Inflammatory macrophage (primary cell): ENCODE measurements at regions not wholly inside any gene's neighbourhood (a gene's known extent, or its start where the extent isn't known, plus 50 kb on each side); places are given as distances from the start of the nearest gene placed in this dataset.
"Not testable (repeated sequence)": the region's sequence is repeated elsewhere in the genome, so short reads cannot be mapped to it uniquely, and the experiment has no call there.

Experiments
- DNase-seq, 2 donors: peaks; one replicate each; pipeline ENCODE4 v3.0.0-alpha.2; 2020 to 2022

- DNase-seq, result no peak
Observed at GRCh38 chr1:230591678-230592077, 50.6 kb upstream of the COG2 start.

- no peak for DNase-seq
Observed at GRCh38 chr1:230589951-230590350, 52.3 kb upstream of the COG2 start.

DNA sequence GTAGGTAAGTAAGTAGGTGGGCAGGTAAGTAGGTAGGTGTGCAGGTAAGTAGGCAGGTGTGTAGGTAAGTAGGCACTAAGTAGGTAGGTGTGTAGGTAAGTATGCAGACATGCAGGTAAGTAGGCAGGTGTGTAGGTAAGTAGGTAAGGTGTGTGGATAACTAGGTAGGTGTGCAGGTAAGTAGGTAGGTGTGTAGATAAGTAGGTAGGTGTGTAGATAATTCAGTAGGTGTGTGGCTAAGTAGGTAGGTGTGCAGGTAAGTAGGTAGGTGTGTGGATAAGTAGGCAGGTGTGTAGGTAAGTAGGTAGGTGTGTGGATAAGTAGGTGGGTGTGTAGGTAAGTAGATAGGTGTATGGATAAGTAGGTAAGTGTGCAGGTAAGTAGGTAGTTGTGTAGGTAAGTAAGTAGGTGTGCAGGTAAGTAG is 53.9 kb upstream of the COG2 start:
- DNase-seq, result no peak

- no peak for DNase-seq
Observed at GRCh38 chr1:230587061-230587460, 55.2 kb upstream of the COG2 start.

- no peak for DNase-seq
Observed at GRCh38 chr1:230584660-230585059, 57.6 kb upstream of the COG2 start.

GRCh38 chr1:230581446-230582079 is 60.7 kb upstream of the COG2 start:
- no peak for DNase-seq

- DNase-seq, result no peak
Observed at GRCh38 chr1:230578616-230579015, 63.7 kb upstream of the COG2 start.

DNA sequence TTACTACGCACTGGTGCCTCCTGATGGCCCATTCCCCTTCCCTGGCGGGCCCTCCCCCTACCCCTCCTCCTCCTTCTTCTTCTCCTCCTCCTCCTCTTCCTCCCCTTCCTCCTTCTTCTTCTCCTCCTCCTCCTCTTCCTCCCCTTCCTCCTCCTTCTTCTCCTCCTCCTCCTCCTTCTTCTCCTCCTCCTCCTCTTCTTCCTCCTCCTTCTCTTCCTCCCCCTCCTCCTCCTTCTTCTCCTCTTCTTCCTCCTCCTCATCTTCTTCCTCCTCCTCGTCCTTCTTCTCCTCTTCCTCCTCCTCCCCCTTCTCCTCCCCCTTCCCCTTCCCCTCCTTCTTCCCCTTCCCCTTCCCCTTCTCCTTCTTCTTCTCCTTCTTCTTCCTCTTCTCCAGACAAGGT is 64.7 kb upstream of the COG2 start:
- DNase-seq, result no peak

DNA sequence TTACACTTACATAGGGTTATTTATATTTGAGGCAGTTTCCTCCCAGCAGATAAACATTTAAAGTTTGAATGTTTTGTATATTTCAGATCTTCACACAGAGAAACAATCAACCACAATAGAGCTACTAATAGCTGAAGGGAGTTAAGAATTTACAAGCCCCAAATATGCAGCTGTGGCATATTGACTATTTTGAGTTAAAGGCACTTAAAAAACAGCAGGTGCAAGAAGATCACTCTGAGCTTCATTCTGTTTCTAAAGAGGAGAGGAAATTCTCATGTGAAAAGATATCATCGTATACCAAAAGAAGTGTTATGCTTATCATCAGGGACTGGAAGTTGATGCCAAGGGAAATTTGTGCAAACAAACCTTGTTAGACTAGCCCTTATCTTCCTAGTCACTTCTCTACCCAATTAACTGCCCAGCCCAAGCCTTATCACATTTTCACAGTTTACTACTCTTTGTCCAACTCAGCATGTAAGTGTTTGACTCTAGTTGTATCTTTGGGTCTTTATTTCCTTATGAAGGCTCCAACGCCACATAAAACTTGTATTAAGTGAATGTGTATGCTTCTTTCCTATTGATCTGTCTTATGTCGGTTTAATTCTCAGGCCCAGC is 66.3 kb upstream of the COG2 start:
- DNase-seq, result no peak

DNA sequence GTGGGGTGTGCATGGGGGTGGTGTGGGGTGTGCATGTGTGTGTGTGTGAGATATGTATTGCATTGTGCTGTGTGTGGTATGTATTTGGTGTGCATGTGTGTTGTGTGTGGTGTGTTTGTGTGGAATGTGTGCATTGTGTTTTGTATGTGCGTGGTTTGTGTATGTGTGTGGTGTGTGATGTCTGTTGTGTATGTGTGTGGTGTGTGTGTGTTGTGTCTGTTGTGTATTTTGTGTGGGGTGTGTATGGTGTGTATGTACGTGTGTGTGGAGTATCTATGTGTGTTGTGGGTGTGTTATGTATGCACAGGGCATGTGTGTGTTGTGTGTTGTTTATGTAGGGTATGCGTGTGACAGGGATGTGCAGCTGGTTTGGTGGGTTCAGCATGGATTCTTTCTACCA is 67.8 kb upstream of the COG2 start:
- no peak for DNase-seq

DNA sequence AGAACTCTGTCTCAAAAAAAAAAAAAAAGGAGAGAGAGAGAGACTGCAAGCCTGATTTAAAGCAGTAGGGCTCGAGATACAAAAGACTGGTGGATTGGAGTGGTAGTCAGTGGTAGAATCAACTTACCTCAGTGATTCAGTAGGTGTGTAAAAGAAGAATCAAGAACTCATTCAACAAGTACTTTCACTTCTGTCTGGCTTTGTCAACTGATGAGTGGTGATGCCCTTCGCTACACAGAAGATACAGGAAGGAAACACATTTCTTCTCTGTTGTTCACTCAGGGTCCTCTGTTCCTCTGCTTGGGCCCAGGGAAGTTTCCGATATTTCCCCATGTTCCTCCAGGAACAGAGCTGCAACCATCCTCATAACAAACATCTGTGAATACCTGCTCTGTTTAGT is 68.6 kb upstream of the COG2 start:
- peak; percentile 8 to 32 for DNase-seq

- DNase-seq, result peak; percentile 58 to 63
Observed at GRCh38 chr1:230572121-230573105, 69.9 kb upstream of the COG2 start.

- peak; percentile 31 to 60 for DNase-seq
Observed at GRCh38 chr1:230570724-230571360, 71.4 kb upstream of the COG2 start.

DNA sequence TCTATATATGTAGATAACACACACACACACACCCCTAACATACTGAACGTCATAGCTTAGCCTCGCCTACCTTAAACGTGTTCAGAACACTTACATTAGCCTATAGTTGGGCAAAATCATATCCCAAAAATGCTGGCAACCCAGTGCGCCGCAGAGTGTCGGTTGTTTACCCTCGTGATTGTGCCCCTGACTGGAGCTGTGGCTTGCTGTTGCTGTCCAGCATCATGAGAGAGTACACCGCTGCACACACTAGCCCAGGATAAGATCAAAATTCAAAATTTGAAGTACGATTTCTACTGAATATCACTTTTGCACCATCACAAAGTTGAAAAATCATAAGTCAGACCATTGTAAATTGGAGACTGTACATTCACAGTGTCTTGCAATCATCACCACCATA is 73.1 kb upstream of the COG2 start:
- no peak for DNase-seq

DNA sequence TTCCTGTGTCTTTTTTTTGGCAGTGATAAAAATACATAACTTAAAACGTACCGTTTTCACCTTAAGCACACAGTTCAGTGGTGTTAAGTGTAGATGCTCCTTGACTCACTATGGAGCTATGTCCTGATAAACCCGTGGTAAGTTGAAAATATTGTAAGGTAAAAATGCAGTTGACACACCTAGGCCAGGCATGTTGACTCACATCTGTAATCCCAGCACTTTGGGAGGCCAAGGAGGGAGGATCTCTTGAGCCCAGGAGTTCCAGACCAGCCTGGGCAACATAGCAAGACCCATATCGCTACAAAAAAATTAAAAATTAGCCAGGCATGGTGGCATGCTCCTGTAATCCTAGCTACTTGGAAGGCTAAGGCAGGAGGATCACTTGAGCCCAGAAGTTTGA is 73.6 kb upstream of the COG2 start:
- DNase-seq, result no peak

GRCh38 chr1:230568008-230568407 is 74.3 kb upstream of the COG2 start:
- peak in 1 of 2 donors; percentile 46 for DNase-seq

DNA sequence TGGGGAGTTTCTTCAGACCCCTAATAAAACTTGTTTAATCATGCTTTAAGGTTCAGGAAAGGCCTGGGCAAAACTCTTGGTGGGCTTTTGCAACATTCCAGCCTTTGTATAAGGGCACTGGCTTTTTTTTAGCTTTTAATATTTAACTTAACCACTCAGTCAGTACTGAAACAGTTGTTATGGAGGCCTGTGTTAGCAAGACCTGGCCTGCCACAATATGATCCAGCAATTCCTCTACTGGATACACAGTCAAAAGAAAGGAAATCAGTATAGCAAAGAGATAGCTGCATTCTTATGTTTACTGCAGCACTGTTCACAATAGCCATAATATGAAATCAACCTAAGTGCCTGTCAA is 75.1 kb upstream of the COG2 start:
- no peak for DNase-seq

- not testable (repeated sequence) for DNase-seq
Observed at GRCh38 chr1:230566532-230567220, 75.6 kb upstream of the COG2 start.

DNA sequence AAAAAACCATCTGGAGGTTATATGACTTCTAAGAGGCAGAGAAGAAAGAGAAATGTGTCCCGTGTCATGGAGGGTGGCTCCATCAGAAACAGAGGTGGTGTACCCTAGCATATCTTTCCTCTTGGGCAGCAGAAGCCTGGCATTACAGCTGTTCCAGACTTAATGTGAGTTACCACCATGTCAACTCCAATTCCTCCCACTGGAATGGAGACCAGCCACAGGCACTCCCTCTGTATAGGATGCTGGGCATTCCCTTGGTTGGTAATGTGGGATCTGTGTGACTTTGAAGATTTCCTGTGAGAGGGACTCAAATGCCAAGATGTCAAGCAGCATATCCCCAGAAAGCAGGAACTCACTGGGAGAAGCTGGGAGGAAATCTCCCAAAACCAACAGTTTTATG is 77.1 kb upstream of the COG2 start:
- no peak for DNase-seq

DNA sequence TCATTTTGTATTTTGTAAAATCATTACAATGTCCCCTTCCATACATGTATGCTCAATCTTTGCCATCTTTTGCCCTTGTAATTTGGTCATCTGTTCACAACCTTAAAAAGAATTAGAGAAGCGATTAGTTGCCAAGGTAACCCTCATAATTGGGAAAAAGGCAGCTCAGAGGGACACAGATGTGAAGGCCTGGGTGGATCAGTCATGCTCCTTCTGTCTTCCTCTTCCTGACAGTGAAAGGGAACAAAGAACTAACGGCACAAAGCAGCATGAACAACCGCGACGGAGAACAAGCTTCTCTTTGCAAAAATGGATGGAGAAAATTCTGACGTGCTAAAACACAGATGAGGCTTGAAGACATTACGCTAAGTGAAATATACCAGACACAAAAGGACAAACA is 78.7 kb upstream of the COG2 start:
- DNase-seq, result peak in 1 of 2 donors; percentile 17

DNA sequence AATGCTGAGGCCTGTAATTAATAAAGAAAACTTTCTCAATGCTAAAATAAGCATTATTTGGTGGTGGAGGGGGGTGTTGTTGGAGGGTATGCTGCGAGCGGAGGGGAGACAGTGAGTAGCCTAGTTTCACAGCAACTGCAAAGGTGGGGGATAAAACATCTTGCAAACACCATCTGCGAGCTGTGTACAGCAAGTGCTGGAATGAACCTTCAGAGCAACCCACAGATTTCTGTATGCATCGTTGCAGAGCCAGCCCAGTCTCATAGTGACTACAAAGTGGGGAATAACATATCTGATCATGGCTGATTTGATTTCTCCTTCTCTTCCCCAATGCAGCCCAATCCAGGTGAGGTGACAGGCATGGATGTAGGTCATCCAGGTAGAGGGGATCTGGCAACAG is 80.7 kb upstream of the COG2 start:
- DNase-seq, result no peak

GRCh38 chr1:230558324-230558723 is 84.0 kb upstream of the COG2 start:
- DNase-seq, result no peak

DNA sequence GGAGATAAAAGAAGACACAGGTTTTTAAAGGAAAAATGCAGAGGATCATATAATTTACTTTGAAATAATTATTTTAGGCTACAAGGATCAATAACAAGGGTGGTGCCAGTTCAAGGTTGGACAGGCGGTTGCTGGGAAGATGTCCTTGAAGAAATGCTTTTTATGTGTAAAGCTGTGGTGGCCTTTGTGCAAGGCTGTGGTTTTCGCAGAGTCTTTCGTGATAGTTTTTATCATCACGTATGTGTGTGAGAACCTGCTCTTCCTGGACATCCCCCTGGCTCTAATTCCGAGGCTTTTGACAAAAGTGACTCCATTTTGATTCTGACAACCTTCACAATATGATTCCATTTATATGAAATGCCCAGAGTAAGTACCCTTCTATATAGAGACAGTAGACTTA is 85.8 kb upstream of the COG2 start:
- DNase-seq, result no peak
